HG03439 (cell line): ENCODE measurements at regions not wholly inside any gene's neighbourhood (a gene's known extent, or its start where the extent isn't known, plus 50 kb on each side); places are given as distances from the start of the nearest gene placed in this dataset.

Experiments
- ATAC-seq: cut with Tn5 transposase; IDR thresholded peaks from one replicate; pipeline ENCODE4 v1.9.1; 2021; ENCODE audit warnings: mild to moderate bottlenecking, moderate library complexity; ENCODE audit not compliant: unreplicated experiment

DNA sequence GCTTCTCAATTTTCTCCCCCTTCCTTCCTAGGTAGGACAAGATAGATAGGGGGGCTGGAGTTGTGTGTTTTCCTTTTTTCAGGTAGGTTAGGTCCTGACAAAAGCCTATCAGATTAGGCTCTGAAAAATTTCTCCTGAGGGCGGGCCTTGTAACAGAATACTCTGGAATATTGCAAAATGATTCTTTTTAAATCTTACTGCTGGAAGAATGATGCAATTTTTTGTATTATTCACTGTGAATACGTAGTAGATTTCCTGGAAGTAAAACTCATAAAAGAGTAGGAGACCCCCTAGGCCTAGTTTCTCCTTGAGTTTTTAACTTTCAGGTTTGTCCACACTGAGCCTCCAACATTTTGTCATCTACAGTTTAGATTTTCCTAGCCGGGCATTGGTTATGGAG is 1701.8 kb downstream of the EFNA5 start:
- ATAC-seq: no peak

DNA sequence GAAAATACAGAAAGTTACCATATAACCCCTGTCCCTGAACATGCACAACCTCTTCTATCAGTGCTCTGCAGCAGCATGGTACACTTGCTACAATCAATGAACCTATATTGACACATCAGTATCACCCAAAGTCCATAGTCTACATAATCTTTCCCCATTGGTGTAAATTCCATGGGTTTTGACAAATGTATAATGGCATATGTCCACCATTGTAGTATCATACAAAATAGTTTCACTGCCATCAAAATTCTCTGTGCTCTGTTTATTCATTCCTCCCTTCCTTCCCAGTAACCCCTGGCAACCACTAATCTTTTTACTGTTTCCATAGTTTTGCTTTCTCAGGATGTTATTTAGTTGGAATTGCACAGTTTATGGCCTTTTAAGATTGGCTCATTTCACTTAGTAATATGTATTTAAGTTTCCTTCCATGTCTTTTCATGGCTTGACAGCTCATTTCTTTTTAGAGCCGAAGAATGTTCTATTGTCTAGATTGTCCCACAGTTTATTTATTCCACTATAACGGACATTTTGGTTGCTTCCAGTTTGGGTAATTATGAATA is 1707.0 kb downstream of the EFNA5 start:
- ATAC-seq: no peak

DNA sequence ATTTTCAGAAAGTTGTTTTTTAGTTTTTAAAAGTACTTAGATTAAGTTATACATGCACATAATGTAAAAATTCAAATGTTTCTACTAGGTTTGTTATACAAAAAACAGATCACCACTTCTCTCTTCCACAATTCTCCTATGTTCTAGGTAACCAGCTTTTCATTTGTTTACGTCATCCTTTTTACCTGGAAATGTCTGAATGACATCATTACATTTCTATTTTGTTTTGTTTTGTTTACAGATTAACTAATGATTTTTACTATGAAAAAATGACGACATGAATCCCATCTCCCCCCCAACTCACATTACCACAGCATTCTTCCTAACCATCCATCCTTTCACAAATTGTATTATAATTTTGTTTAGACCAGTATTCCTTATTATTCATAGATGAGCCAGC is 1709.2 kb downstream of the EFNA5 start:
- ATAC-seq: no peak

DNA sequence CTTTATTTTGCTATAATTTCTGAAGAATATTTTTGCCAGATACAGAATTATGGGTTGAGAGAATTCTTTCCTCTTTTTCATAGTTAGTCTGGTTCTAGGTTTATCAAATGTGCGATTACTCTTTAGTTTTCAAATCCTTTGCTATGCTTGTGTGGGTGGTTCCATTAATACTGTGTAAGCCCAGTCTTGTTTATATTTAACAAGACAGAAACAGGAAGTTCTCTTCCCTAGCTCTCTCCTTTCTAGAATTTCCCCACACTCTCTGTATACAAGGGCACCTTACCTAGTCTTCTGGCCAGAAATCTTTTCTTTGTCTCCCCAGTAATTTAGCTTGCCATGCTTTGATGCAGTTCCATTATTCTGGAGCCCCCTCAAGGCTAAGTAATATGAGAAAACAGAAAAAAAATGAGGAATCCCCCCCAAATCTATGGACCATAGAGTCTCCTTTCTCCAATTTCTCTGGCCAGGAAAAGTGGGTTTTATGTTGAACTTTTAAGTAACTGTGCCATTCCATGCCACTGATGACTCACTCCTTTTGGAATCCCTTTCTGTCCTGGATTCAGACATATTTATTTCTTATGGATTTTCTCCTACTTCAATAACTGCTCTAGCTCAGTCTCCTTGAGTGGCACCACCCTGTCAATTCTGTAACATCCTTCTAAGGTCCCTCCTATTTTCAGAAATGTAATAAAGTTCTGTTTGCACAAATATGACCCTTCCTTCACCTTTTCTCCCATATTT is 1714.1 kb downstream of the EFNA5 start:
- ATAC-seq: no peak

DNA sequence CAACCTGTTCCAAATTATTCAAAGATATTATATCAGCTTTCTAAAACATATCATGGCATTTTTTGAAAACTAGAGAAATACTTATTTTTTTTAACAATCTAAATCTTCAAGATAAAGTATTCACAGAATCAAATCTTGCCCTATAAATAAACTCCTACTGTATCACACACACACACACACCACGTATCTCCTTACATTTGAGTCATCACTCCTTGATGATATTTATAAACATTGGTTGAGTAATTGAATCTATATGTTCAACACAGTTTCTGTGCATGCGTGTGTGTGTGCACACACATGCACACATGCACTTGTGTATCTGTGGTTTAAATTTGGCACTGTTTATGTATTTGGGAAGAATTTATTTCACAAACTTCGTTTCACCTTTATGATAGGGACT is 1716.4 kb downstream of the EFNA5 start:
- no peak for ATAC-seq

DNA sequence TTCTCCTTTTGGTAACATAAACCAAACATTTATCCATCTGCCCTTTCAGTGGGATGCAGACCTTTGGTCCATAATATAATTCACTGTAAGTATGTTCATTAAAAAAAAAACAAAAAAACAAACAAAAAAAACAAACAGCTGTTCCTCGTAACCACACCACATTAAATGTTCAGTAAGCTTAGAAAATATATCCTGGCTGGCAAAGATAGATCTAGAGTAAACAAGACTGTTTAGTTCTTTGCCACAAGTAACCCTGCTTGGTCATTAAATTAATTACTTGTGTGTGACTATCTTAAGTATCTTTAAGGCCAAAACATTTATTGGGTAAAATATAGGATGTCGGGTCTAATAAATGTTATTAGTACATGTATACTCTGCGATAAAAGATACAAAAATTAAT is 1717.1 kb downstream of the EFNA5 start:
- no peak for ATAC-seq

DNA sequence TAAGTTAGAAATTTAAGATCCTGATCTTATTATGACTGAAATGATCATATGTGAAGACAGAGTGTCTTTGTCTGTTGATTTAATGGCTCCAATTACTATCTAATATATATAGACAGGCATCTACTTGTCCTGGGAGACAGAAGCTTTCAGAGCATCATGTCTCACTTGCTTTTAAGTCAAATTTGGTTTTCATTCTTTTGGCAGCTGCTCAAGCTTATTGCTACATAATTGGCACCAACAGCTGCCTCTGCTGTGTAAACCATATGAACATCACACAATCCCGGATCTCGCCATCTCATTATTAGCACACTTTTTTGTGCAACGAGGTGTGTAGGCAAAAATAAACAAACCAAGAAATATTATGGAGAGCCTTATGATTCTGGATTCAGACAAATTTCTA is 1717.9 kb downstream of the EFNA5 start:
- no peak for ATAC-seq

DNA sequence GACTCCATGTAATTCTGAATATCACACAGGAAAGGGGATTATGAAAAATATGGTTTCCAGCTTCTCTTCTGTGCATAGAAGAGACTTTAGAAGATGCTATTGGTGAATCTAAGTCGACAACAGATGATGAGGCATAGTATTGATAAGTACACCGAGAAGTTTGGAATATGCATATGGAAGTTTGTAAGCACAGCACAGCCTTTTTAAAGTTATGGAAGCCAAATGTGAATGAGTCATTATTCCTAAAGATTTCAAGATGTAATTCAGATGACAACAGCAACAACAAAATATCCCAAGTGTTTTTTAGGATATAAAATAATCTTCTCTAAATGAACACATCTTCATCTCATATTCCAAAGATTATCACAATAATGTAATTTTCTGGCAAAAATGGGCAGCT is 1723.3 kb downstream of the EFNA5 start:
- no peak for ATAC-seq

DNA sequence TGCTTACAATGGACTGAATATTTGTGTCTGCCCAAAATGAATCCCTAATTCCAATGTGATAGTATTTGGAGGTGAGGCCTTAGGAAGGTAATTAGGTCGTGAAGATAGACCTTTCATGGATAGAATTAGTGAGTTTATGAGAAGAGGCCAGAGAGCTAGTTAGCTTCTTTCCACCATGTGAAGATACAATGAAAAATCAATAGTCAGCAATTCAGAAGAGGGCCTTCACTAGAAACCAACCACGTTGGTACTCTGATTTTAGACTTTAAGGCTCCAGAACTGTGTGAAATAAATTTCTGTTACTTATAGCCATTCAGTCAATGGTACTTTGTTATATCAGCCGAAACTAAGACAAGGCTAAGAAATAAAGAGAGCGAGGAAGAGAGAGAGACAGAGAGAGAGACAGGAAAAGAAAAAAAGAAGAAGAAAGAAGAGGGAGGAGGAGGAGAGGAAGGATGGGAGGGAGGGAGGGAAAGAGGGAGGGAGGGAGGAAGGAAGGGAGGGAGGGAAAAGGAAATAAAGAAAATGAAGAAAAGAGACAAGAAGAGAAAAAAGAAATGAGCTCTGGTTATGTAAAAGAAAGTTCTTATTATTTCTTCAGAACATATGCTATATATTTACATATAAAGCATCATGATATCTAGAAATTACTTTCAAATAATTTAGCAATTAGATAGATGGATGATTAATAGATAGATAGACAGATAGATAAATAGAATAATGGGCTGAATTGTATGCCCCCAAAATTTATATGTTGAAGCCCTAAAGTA is 1725.3 kb downstream of the EFNA5 start:
- ATAC-seq: no peak

DNA sequence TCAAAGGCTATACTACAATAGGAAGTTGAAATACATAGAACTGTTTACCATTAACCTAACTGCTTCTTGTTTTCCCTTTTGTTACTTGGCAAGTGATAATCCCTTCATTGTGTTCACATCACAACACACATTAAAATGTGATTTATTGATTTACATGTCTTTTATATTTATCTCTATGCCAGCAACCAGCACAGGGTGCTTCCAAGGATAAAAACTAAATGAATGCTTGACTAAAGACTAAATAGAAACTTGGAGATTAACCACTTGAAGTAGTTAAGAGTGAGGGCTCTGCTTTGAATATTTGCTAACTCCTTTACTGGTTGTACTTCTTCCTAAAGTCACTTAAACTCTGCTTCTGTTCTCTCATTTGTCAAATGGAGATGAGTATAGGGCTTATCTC is 1730.6 kb downstream of the EFNA5 start:
- no peak for ATAC-seq

DNA sequence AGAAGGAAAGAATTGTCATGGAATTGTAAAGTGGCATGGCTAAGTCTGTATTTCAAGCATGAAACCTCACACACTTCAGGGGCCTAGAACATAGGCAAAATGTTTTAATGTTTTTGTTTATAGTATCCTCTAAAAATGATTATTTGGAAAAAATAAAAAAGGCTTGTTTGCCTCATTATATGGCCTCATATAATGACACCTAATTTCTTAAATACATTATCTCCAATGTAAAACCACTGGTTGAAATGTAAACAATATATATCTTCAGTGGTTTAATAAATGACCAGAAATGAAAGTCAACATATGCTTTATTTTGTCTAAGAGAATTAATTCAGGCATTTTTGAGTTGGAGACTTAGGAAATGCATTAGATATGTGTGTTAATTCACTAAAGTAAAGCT is 1736.6 kb downstream of the EFNA5 start:
- ATAC-seq: no peak

DNA sequence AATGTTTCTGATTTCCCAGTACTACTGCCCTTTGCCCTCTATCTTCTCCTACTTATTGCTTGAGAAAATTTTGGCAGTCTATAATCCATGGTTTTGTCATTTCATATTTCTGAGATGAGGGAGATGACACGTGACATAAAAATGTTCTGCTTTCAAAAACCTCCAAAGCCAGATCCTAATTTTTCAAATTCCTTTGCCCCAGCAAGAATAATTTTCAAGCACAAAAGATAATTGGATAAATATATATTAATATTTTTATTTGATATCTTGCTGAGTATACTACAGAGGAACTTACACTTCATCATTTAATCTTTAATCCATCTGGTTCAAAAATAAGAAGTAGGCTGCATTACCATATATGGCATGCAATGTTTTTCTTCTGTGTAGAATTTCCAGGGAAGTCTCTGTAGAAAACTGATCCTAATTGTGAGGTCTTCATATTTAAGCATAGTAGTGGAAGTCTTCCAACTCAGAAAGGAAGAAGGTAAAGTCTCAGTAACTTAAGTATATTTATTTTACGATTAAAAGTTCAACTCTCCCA is 1738.8 kb downstream of the EFNA5 start:
- ATAC-seq: no peak

DNA sequence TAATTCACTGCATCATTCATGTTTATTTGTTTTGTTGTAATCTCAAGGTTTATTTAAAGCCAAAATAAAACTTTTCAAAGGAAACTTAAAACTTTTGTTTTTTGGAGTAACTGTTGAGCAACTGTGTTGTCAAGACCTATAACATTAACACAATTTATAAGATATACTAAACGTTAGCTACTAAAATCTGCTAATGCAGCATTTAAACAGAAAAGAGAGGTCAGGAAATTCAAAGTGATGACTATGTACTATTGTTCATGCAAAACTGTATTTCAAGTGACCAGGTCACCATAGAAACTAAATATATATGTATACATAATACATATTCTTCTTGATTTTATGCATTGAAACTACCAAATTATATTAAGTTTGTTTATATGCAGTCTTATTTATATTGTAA is 1740.9 kb downstream of the EFNA5 start:
- no peak for ATAC-seq

DNA sequence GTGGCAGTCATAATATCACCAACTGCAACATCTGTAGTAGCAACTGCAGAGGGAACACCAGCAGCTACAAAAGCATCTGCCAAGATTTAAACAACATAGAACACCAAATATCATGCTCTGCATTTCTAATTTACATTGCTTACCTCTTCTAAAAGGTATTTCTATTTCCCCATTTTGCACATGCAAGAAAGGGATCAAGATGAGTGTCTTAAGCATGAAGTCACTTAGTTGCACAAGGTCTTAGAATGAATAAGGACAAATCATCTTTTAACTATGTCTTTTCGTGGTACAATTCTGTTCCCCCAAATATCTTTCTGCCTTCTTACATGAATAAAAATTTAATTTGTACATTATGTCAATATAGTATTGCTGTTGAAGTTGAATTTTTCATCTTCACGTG is 1746.4 kb downstream of the EFNA5 start:
- ATAC-seq: no peak

DNA sequence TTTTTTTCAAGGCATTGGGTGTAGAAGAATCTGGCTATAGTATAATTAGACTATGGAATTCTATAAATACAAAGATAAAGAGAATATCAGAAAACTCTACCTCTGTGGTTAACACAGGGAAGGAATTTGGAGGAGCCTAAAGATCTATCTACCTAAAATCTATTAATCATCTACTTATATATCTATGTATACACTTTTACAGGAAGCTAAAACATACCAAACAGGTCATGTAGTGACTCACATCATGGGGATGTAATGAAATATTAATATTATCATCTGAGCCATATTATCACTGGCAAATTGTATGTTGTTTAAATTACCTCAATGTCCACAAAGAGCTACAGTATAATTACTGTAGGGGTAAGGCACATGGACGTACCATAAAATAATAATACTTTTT is 1748.2 kb downstream of the EFNA5 start:
- ATAC-seq: no peak

DNA sequence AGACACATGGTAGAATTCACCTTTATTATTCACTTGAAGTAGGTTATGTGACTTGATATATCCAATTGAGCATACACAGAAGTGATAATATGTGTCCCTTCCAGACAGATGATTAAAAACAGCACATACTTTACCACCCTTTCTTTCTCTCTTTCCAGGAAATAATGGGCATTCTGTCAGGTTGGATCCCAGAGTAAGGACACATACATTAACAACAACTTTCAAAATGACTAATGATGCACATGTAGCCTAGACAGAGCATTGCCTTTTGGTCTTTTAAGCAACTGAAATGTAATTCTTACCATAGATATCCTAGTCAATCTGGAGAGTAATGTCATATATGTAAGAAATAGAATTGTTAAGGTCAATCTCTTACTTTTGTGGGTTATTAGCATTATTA is 1748.7 kb downstream of the EFNA5 start:
- no peak for ATAC-seq

DNA sequence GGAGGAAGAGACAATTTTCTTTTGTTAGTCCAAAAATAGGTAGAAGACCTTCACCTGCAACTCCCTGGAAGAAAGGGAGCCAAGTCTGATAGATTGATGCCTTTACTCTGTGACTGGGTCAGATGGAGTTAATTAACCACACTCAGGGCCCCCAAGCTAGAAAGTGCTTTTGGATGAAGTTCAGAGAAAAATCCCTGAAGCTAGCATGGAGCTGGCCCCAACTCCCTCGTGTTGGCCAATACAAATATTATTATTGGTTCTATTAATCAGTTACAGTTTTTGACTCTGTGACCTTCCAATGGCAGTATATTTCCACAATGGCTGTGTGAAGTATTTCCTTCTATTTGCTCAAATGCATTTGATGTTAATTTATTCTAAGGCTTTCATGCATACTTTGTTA is 1753.5 kb downstream of the EFNA5 start:
- no peak for ATAC-seq

DNA sequence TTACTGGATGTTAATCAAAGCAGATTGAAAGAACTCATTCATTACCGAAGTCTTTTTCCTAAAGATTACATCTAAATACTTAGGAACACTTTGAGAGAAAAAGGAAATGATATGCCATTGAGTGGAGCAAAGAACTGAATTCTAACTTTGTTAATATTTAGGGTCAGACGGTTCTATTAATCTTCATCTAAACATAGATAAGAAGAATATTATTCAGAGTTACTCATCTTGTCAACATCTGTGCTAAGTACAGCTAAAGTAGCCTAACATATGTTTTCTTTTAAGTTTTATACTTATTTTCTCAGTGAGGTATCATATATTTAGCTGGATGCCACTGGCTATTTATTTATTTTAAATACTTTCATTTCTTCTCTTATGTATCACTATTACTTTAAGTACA is 1763.7 kb downstream of the EFNA5 start:
- no peak for ATAC-seq

DNA sequence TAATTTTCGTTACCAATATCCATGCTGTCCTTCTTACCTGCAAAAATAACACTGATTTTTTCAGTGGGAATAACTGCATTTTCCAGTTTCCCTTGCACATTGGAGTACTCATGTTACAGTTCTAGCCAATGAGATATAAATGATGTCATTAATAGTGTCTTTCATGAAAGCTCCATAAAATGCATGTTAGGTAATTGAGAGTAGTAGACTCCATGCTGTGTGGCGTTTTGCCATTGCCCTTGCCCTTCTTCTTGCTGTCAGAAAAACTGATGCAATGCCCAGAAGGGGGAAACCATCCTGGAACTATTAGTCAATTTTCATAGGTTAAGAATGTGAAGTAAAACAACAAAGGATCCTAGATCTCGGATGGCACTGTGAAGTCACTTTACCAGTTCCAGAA is 1765.3 kb downstream of the EFNA5 start:
- no peak for ATAC-seq

DNA sequence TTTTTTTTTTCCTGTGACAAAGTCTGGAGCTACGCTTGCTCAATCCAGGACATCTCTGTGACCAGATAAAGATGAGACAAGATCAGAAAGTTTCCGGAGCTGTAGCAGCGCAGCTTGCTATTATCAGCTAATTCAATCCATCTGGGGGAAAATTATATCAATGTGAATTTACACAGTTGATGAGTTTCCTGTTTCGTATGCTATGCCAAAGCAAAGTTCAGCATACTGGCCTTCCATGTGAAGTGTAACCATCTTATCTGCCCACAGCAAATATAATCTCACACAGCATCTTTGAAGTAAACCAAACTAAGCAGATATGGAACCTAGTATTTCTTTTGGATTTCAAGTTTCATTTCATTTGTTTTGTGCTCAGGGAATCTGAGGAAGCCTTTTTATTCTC is 1767.7 kb downstream of the EFNA5 start:
- no peak for ATAC-seq

DNA sequence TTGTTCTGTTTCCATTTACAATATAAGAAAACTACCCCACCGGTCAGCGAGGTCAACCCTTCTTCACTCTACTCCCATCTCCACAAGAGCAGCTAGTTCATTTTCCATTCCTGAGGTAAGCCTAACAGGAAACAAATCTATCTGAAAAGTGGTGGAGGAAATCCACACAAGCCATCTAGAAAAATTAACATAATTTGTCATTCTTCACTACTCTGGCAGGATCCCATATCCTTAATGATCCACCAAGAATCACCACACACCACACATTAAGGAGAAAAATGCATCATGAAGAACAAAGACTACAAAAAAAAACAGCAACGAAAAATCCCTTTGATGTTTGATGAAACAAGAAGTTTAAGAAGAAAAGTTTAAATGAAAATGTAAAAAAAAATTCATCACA is 1771.0 kb downstream of the EFNA5 start:
- no peak for ATAC-seq

DNA sequence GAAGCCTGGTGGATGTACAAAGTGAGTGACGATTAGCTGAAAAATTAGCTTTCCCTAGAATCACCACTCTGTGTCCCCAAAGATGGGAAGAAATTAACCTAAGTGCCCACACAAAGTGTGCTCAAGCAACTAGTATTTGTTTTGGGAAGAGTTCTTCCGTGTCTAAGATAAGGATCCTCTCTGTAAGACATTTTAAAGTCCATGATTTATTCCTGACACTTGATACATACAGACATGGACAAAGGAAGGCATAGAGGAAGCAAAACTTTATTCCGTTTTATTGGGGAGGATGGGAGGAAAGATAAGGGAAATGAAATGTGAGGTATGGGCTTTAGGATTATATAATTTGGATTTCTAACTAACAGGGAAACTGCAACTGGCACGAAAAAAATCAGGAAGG is 1772.6 kb downstream of the EFNA5 start:
- ATAC-seq: no peak
